IPS-18a (cell line): ENCODE measurements at regions not wholly inside any gene's neighbourhood (a gene's known extent, or its start where the extent isn't known, plus 50 kb on each side); places are given as distances from the start of the nearest gene placed in this dataset.

Experiments used
- H3K27ac ChIP-seq: one replicate; pipeline ENCODE4 v1.5.1; 2013; ENCODE audit warnings: low read length
- H3K27me3 ChIP-seq: one replicate; pipeline ENCODE4 v1.6.1; 2013; ENCODE audit warnings: mild to moderate bottlenecking, low read length; ENCODE audit not compliant: control insufficient read depth, insufficient read depth
- H3K36me3 ChIP-seq: one replicate; pipeline ENCODE4 v1.6.1; 2013; ENCODE audit warnings: low read depth, low read length; ENCODE audit not compliant: control insufficient read depth
- H3K4me1 ChIP-seq: one replicate; pipeline ENCODE4 v1.6.1; 2013; ENCODE audit warnings: low read depth, low read length; ENCODE audit not compliant: control insufficient read depth
- H3K4me3 ChIP-seq: one replicate; pipeline ENCODE4 v1.5.1; 2013; ENCODE audit warnings: low read length
- H3K9ac ChIP-seq: one replicate; pipeline ENCODE4 v1.6.1; 2013; ENCODE audit warnings: mild to moderate bottlenecking, low read length, moderate library complexity
- H3K9me3 ChIP-seq: one replicate; pipeline ENCODE4 v1.6.1; 2013; ENCODE audit warnings: low read depth, low read length; ENCODE audit not compliant: control insufficient read depth

- no peak overlapping the region for H3K27ac ChIP-seq
- H3K36me3 ChIP-seq: no peaks in the 10 kb centered on the region
- H3K9ac ChIP-seq: no peak overlapping the region
- no peaks in the 10 kb centered on the region for H3K4me1 ChIP-seq
- H3K27me3 ChIP-seq: no peaks in the 10 kb centered on the region
- H3K9me3 ChIP-seq: no peaks in the 10 kb centered on the region
- no peak overlapping the region for H3K4me3 ChIP-seq
These were observed 1115.1 kb upstream of the CADM2 start for GRCh38 chr3:83843716-83844115.

- H3K9me3 ChIP-seq: no peaks in the 10 kb centered on the region
- no peaks in the 10 kb centered on the region for H3K4me1 ChIP-seq
- H3K36me3 ChIP-seq: no peaks in the 10 kb centered on the region
- no peaks in the 10 kb centered on the region for H3K27me3 ChIP-seq
- no peak overlapping the region for H3K27ac ChIP-seq
- H3K9ac ChIP-seq: no peak overlapping the region
- H3K4me3 ChIP-seq: no peak overlapping the region
These were observed 1109.6 kb upstream of the CADM2 start for GRCh38 chr3:83849106-83849730.

- H3K9ac ChIP-seq: no peak overlapping the region
- H3K4me1 ChIP-seq: no peaks in the 10 kb centered on the region
- H3K27ac ChIP-seq: no peak overlapping the region
- H3K27me3 ChIP-seq: no peaks in the 10 kb centered on the region
- H3K9me3 ChIP-seq: no peaks in the 10 kb centered on the region
- H3K36me3 ChIP-seq: no peaks in the 10 kb centered on the region
- H3K4me3 ChIP-seq: no peak overlapping the region
These were observed 1095.4 kb upstream of the CADM2 start for GRCh38 chr3:83863380-83863779.

- H3K36me3 ChIP-seq: no peaks in the 10 kb centered on the region
- H3K27ac ChIP-seq: no peak overlapping the region
- H3K4me1 ChIP-seq: no peaks in the 10 kb centered on the region
- H3K9me3 ChIP-seq: no peaks in the 10 kb centered on the region
- no peak overlapping the region for H3K4me3 ChIP-seq
- H3K9ac ChIP-seq: no peak overlapping the region
- H3K27me3 ChIP-seq: no peaks in the 10 kb centered on the region
These were observed 1089.8 kb upstream of the CADM2 start for GRCh38 chr3:83868909-83869567.

GRCh38 chr3:83873550-83873949, 1085.2 kb upstream of the CADM2 start:
- no peaks in the 10 kb centered on the region for H3K36me3 ChIP-seq
- H3K9ac ChIP-seq: no peak overlapping the region
- peaks cover 3% of the 10 kb centered on the region for H3K4me1 ChIP-seq
- H3K4me3 ChIP-seq: no peak overlapping the region
- peaks cover 6% of the 10 kb centered on the region for H3K9me3 ChIP-seq
- no peak overlapping the region for H3K27ac ChIP-seq
- no peaks in the 10 kb centered on the region for H3K27me3 ChIP-seq

GRCh38 chr3:83877910-83878309, 1080.9 kb upstream of the CADM2 start:
- Histone ChIP-seq H3K36me3 (no peaks in the 10 kb centered on the region), H3K9me3 (peaks cover 6% of the 10 kb centered on the region), H3K27me3 (no peaks in the 10 kb centered on the region), H3K27ac (no peak overlapping the region), H3K4me3 (no peak overlapping the region), H3K9ac (no peak overlapping the region), H3K4me1 (peaks cover 3% of the 10 kb centered on the region)

- no peaks in the 10 kb centered on the region for H3K27me3 ChIP-seq
- no peak overlapping the region for H3K27ac ChIP-seq
- H3K4me3 ChIP-seq: no peak overlapping the region
- peaks cover 3% of the 10 kb centered on the region for H3K4me1 ChIP-seq
- no peaks in the 10 kb centered on the region for H3K9me3 ChIP-seq
- H3K36me3 ChIP-seq: no peaks in the 10 kb centered on the region
- no peak overlapping the region for H3K9ac ChIP-seq
These were observed 1076.1 kb upstream of the CADM2 start for GRCh38 chr3:83882701-83883100.

- Histone ChIP-seq H3K4me3 (no peak overlapping the region), H3K27ac (no peak overlapping the region), H3K36me3 (no peaks in the 10 kb centered on the region), H3K27me3 (no peaks in the 10 kb centered on the region), H3K9ac (no peak overlapping the region), H3K9me3 (no peaks in the 10 kb centered on the region), H3K4me1 (no peaks in the 10 kb centered on the region)
These were observed 1068.6 kb upstream of the CADM2 start for GRCh38 chr3:83890039-83890762.

GRCh38 chr3:83890763-83891135, 1068.0 kb upstream of the CADM2 start:
- H3K27ac ChIP-seq: no peak overlapping the region

GRCh38 chr3:83894223-83894622, 1064.6 kb upstream of the CADM2 start:
- H3K9ac ChIP-seq: no peak overlapping the region
- no peak overlapping the region for H3K4me3 ChIP-seq
- no peak overlapping the region for H3K27ac ChIP-seq
- H3K9me3 ChIP-seq: no peaks in the 10 kb centered on the region
- H3K27me3 ChIP-seq: no peaks in the 10 kb centered on the region
- no peaks in the 10 kb centered on the region for H3K36me3 ChIP-seq
- no peaks in the 10 kb centered on the region for H3K4me1 ChIP-seq

More at GRCh38 chr3:83890763-83891135, 1068.0 kb upstream of the CADM2 start:
- Histone ChIP-seq H3K36me3 (no peaks in the 10 kb centered on the region), H3K4me1 (no peaks in the 10 kb centered on the region), H3K4me3 (no peak overlapping the region), H3K9me3 (no peaks in the 10 kb centered on the region), H3K27me3 (no peaks in the 10 kb centered on the region), H3K9ac (no peak overlapping the region)

- Histone ChIP-seq H3K9ac (no peak overlapping the region), H3K9me3 (no peaks in the 10 kb centered on the region), H3K4me3 (no peak overlapping the region), H3K4me1 (no peaks in the 10 kb centered on the region), H3K27me3 (no peaks in the 10 kb centered on the region), H3K36me3 (no peaks in the 10 kb centered on the region), H3K27ac (no peak overlapping the region)
These were observed 1062.9 kb upstream of the CADM2 start for GRCh38 chr3:83895892-83896291.
